ENCODE measurements at regions not wholly inside any gene's neighbourhood (a gene's known extent, or its start where the extent isn't known, plus 50 kb on each side); places are given as distances from the start of the nearest gene placed in this dataset.
A peak's percentile ranks its signal among the peaks of the same experiment; 100 is the strongest.

GRCh38 chr21:28752131-28752530, 240.5 kb downstream of the LTN1 start:
- DNase-seq (ENCODE audit: low spot score) = no peak

GRCh38 chr21:28751176-28751575, 241.5 kb downstream of the LTN1 start:
- no peak for DNase-seq (ENCODE audit: low spot score)

- DNase-seq (ENCODE audit: low spot score) = no peak
Observed at GRCh38 chr21:28750565-28750964, 242.1 kb downstream of the LTN1 start.

- DNase-seq (ENCODE audit: low spot score) = no peak
Observed at GRCh38 chr21:28749536-28749935, 243.1 kb downstream of the LTN1 start.

GRCh38 chr21:28747464-28747863, 245.2 kb downstream of the LTN1 start:
- no peak for DNase-seq (ENCODE audit: low spot score)

GRCh38 chr21:28746166-28746565, 246.5 kb downstream of the LTN1 start:
- DNase-seq (ENCODE audit: low spot score) = no peak

GRCh38 chr21:28745131-28746016, 247.3 kb downstream of the LTN1 start:
- peak; percentile 78 for DNase-seq (ENCODE audit: low spot score)

GRCh38 chr21:28743723-28744122, 249.0 kb downstream of the LTN1 start:
- DNase-seq (ENCODE audit: low spot score) = no peak

GRCh38 chr21:28742527-28742926, 250.2 kb downstream of the LTN1 start:
- DNase-seq (ENCODE audit: low spot score) = no peak

- no peak for DNase-seq (ENCODE audit: low spot score)
Observed at GRCh38 chr21:28740125-28740524, 252.6 kb downstream of the LTN1 start.

GRCh38 chr21:28738882-28739281, 253.8 kb downstream of the LTN1 start:
- no peak for DNase-seq (ENCODE audit: low spot score)

- no peak for DNase-seq (ENCODE audit: low spot score)
Observed at GRCh38 chr21:28738420-28738704, 254.3 kb downstream of the LTN1 start.

- DNase-seq (ENCODE audit: low spot score) = no peak
Observed at GRCh38 chr21:28737674-28738419, 254.8 kb downstream of the LTN1 start.

GRCh38 chr21:28734522-28735175, 258.0 kb downstream of the LTN1 start:
- DNase-seq (ENCODE audit: low spot score) = no peak

GRCh38 chr21:28731700-28732321, 260.9 kb downstream of the LTN1 start:
- DNase-seq (ENCODE audit: low spot score) = no peak

GRCh38 chr21:28729887-28730286, 262.8 kb downstream of the LTN1 start:
- no peak for DNase-seq (ENCODE audit: low spot score)

GRCh38 chr21:28727809-28728208, 264.9 kb downstream of the LTN1 start:
- no peak for DNase-seq (ENCODE audit: low spot score)

GRCh38 chr21:28725396-28725795, 267.3 kb downstream of the LTN1 start:
- DNase-seq (ENCODE audit: low spot score) = no peak

GRCh38 chr21:28723646-28724045, 269.0 kb downstream of the LTN1 start:
- DNase-seq (ENCODE audit: low spot score) = no peak

- no peak for DNase-seq (ENCODE audit: low spot score)
Observed at GRCh38 chr21:28719723-28720122, 273.0 kb downstream of the LTN1 start.

GRCh38 chr21:28714777-28715464, 277.8 kb downstream of the LTN1 start:
- DNase-seq (ENCODE audit: low spot score) = no peak

- no peak for DNase-seq (ENCODE audit: low spot score)
Observed at GRCh38 chr21:28712411-28712810, 280.3 kb downstream of the LTN1 start.

Measured in mucosa of gallbladder (tissue), 1 donor.